ENCODE measurements at regions not wholly inside any gene's neighbourhood (a gene's known extent, or its start where the extent isn't known, plus 50 kb on each side); places are given as distances from the start of the nearest gene placed in this dataset.

DNA sequence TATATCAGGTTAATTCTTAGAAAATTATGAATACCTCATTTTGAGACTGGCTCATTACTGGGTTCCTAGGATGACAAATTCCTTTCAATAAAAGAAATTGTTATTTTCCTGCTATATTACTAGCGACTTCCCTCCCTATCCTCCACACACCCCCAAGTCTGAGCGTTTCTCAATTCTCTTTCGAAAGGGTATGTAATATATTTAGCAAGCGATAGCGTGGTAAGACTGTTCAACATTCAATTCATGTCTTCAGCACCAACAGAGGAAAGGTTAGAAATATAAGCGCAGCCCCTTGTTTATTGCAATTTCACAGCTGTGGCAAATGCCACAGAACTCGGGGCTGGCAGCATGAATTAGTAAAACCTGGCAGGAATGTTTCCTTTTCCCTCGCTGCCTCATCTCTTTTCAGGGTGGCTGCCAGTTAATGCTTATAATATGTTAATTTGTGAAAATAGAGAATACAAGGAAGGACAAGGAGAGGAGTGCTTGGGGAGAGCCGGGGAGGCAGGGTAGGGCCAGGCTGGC, 152.7 kb upstream of the TBCA start (continued):
- TF ChIP-seq TEAD1 (CRISPR knock-in tag; IDR thresholded peaks at IDR 0.05) (no peak), ZFP36 (IDR thresholded peaks at IDR 0.05; ENCODE audit: low read depth, low read length, partially characterized antibody) (no peak)

DNA sequence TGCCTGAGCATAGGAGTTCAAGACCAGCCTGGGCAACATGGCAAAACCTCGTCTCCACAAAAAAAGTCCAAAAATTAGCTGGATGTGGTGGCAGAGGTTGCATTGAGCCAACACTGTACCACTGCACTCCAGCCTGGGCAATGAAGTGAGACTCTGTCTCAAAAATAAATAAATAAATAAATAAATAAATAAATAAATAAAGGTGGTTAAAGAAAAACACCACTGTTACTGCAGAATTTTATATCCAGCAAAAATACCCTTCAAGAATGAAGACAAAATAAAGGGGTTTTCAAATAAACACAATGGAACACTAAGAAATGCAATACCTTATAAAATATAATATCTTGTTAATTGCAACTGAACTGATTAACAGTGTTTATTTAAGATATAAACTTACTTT, 150.2 kb upstream of the TBCA start:
- no peak overlapping the region for H3K27ac ChIP-seq (ENCODE audit: extremely low read depth, low read depth, low read length)
- in situ Hi-C loops (cut with MboI) (no loop called here), intact Hi-C loops (cut with micrococcal nuclease) (no loop called here)
- FAIRE-seq: no peak
- no peak overlapping the region for H2AFZ ChIP-seq (ENCODE audit: low read depth, low read length)
- H3K4me2 ChIP-seq (ENCODE audit: insufficient read depth, low read length): no peak overlapping the region
- H3K36me3 ChIP-seq (ENCODE audit: control insufficient read depth, insufficient read depth, low read length): no peaks in the 10 kb centered on the region
- peaks cover 4 to 10% of the 10 kb centered on the region in 2 experiments; a peak in 3 of 5 replicates for H3K27me3 ChIP-seq (ENCODE audit: control insufficient read depth in 2 of 2, insufficient read depth in 2 of 2, low read length in 2 of 2)
- H3K9me1 ChIP-seq (ENCODE audit: control insufficient read depth, insufficient read depth, low read length): no peaks in the 10 kb centered on the region
- no peak for ATAC-seq
- no peaks in the 10 kb centered on the region for H3K9me3 ChIP-seq (replicated peaks; ENCODE audit: control insufficient read depth, insufficient read depth, low read depth, low read length)
- H3K4me1 ChIP-seq (replicated peaks in 1 of 2; ENCODE audit: control insufficient read depth in 2 of 2, insufficient read depth in 2 of 2, low read length in 2 of 2): no peaks in the 10 kb centered on the region; a peak in 1 of 5 replicates
- DNase-seq (ENCODE audit: extremely low read depth in 1 of 4, low spot score in 3 of 4): no peak
- H3K9ac ChIP-seq (ENCODE audit: insufficient read depth in 1 of 2, low read depth in 2 of 2, low read length in 2 of 2): no peak overlapping the region
- H4K20me1 ChIP-seq (replicated peaks; ENCODE audit: control insufficient read depth, insufficient read depth, low read length): no peaks in the 10 kb centered on the region
- 0% methylated on average over 1 of the region's 1 CpG for WGBS (ENCODE audit: insufficient coverage, low coverage, missing lambda C conversion rate)
- no peak overlapping the region for H3K4me3 ChIP-seq
- CTCF ChIA-PET (ENCODE audit: low intra/inter-chr PET ratio): no interaction called here
- no peaks in the 10 kb centered on the region for H3K79me2 ChIP-seq (ENCODE audit: control insufficient read depth, insufficient read depth, low read length)
- POLR2A ChIA-PET: interaction anchor here (1.0 kb wide), 1 partner anchor 37 kb away, joined by 3 read pairs; no protein-coding TSS in a partner anchor
- BruUV-seq (replicated peaks): no TSS peak
- TF ChIP-seq MAFG (tag; conservative IDR thresholded peaks at IDR 0.05) (no peak), TAF9B (IDR thresholded peaks at IDR 0.05; ENCODE audit: partially characterized antibody) (no peak), HSF4 (CRISPR knock-in tag; IDR thresholded peaks at IDR 0.05; ENCODE audit: borderline replicate concordance) (no peak), ADNP (tag; IDR thresholded peaks at IDR 0.05) (no peak), BMI1 (IDR thresholded peaks at IDR 0.05; ENCODE audit: low read length) (no peak), ZNF174 (CRISPR knock-in tag; IDR thresholded peaks at IDR 0.05) (no peak), PTTG1 (tag; IDR thresholded peaks at IDR 0.05; ENCODE audit: low read depth) (no peak), RAD21 (CRISPR knock-in tag; conservative IDR thresholded peaks at IDR 0.05 in 1 of 2, IDR thresholded peaks at IDR 0.05 in 1 of 2) (no peak), EGR1 (conservative IDR thresholded peaks at IDR 0.05) (no peak)
- TF ChIP-seq, protein P1, sequence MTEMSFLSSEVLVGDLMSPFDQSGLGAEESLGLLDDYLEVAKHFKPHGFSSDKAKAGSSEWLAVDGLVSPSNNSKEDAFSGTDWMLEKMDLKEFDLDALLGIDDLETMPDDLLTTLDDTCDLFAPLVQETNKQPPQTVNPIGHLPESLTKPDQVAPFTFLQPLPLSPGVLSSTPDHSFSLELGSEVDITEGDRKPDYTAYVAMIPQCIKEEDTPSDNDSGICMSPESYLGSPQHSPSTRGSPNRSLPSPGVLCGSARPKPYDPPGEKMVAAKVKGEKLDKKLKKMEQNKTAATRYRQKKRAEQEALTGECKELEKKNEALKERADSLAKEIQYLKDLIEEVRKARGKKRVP (CRISPR knock-in tag; IDR thresholded peaks at IDR 0.05): no peak
- TF ChIP-seq, protein P2, sequence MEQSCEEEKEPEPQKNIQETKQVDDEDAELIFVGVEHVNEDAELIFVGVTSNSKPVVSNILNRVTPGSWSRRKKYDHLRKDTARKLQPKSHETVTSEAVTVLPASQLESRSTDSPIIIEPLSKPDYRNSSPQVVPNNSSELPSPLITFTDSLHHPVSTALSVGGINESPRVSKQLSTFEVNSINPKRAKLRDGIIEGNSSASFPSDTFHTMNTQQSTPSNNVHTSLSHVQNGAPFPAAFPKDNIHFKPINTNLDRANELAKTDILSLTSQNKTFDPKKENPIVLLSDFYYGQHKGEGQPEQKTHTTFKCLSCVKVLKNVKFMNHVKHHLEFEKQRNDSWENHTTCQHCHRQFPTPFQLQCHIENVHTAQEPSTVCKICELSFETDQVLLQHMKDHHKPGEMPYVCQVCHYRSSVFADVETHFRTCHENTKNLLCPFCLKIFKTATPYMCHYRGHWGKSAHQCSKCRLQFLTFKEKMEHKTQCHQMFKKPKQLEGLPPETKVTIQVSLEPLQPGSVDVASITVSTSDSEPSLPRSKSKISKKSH (CRISPR knock-in tag; IDR thresholded peaks at IDR 0.05): no peak
- TF ChIP-seq, protein P3, sequence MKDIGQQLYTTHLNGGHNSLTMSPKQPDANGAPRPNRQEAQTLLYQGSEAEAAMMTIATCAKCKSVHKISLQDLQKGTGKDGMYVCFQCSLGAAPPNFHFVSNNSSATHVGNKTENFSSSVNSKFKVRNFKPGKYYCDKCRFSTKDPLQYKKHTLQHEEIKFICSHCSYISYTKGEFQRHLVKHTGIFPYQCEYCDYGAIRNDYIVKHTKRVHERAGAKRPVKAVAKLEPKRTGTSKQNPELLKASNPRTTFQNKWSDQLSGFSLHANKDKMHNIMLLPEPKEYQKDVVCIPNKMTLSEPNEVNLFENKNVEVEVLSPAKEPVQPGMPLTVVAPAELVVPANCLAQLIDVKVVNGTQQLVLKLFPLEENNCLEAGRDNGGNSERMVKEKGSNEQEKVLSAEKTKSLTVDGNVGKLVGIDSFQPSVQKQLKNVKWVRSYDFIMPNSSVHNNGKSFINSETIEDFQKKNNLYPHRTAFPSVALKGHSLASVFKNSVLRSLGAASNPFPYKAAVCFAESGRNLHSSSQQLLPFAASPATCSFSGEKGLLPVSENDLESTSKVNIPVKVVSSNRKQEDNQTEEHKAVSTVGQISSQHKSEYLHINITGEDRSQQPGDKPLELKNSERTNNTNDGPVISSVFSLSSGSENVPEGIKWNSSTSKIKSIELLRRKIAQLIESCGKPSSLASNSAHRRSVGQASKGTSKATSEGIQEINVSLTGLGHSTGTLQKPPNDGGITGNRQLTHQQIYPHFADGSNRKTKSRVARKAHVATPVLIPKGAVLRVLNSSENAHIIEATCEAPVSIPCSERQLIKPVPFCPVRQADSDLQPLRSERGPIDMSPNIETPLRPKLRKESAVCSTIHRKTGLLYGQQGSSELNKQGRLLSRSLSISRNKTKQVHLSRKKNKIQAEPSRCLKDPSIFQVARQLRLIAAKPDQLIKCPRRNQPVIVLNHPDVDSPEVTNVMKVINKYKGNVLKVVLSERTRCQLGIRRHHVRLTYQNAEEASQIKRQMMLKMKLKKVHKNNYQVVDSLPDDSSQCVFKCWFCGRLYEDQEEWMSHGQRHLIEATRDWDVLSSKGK (CRISPR knock-in tag; IDR thresholded peaks at IDR 0.05): no peak
- TF ChIP-seq, protein P4, sequence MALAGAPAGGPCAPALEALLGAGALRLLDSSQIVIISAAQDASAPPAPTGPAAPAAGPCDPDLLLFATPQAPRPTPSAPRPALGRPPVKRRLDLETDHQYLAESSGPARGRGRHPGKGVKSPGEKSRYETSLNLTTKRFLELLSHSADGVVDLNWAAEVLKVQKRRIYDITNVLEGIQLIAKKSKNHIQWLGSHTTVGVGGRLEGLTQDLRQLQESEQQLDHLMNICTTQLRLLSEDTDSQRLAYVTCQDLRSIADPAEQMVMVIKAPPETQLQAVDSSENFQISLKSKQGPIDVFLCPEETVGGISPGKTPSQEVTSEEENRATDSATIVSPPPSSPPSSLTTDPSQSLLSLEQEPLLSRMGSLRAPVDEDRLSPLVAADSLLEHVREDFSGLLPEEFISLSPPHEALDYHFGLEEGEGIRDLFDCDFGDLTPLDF (CRISPR knock-in tag; IDR thresholded peaks at IDR 0.05): no peak
